Left lung (tissue), 4 donors: ENCODE measurements at regions not wholly inside any gene's neighbourhood (a gene's known extent, or its start where the extent isn't known, plus 50 kb on each side); places are given as distances from the start of the nearest gene placed in this dataset.

ENCODE experiments used
- ATAC-seq: fragments of 200-7000 bp; cut with Tn5 transposase; one replicate; pipeline ENCODE4 v1.9.1; 2020; ENCODE audit warnings: moderate library complexity
- DNase-seq, 4 donors: peaks; one replicate each; pipeline ENCODE4 v3.0.0-alpha.2; 2013 to 2020
- H3K27ac ChIP-seq, 2 donors: fragments of 200-600 bp; sonication (generic) in 1 of 2; one replicate each; pipeline versions ENCODE4 v1.5.0 to v1.8.0; 2020 to 2021
- H3K27me3 ChIP-seq, 2 donors: fragments of 200-600 bp; sonication (generic) in 1 of 2; one replicate each; pipeline versions ENCODE4 v1.5.0 to v1.8.0; 2020 to 2021
- H3K36me3 ChIP-seq, 2 donors: fragments of 200-600 bp; sonication (generic) in 1 of 2; one replicate each; pipeline versions ENCODE4 v1.5.0 to v1.8.0; 2020 to 2021
- H3K4me1 ChIP-seq, 2 donors: fragments of 200-600 bp; one replicate each; pipeline ENCODE4 v1.8.0; 2021
- H3K4me3 ChIP-seq, 2 donors: fragments of 200-600 bp; sonication (generic) in 1 of 2; one replicate each; pipeline versions ENCODE4 v1.5.0 to v1.8.0; 2020 to 2021; ENCODE audit warnings: mild to moderate bottlenecking in 1 of 2
- H3K9me3 ChIP-seq, 2 donors: fragments of 200-600 bp; sonication (generic) in 1 of 2; one replicate each; pipeline versions ENCODE4 v1.5.0 to v1.8.0; 2020 to 2021
- CTCF ChIP-seq, 2 donors: fragments of 200-600 bp; sonication (generic) in 1 of 2; IDR thresholded peaks; one replicate each; pipeline versions ENCODE4 v1.5.0 to v1.8.0; 2021; ENCODE audit warnings: antibody characterized with exemption in 2 of 2
- intact Hi-C, 2 donors: fragments of 100-400 bp; cut with DNase I; formaldehyde crosslinking; loops; one replicate each; pipeline versions ENCODE4 v1.11.2 to v1.14.2; 2022
- donor health status: DM: no; HTN: yes; CAD: no.
- donor health status: DM: no; HTN: no; CAD: no.

GRCh38 chr2:33836628-33837027, 237.5 kb upstream of the FAM98A start:
- ATAC-seq (no peak), DNase-seq (no peak)
- no peak overlapping the region for H3K27ac ChIP-seq
- no peaks in the 10 kb centered on the region for H3K36me3 ChIP-seq
- H3K27me3 ChIP-seq = no peaks in the 10 kb centered on the region
- no peak for TF ChIP-seq CTCF (IDR thresholded peaks at IDR 0.05)
- no peaks in the 10 kb centered on the region for H3K4me1 ChIP-seq
- peaks cover 0 to 5% of the 10 kb centered on the region in 2 donors for H3K9me3 ChIP-seq
- intact Hi-C loops = no loop called here
- H3K4me3 ChIP-seq = no peak overlapping the region

- no peaks in the 10 kb centered on the region for H3K27me3 ChIP-seq
- peaks cover 0 to 3% of the 10 kb centered on the region in 2 donors for H3K9me3 ChIP-seq
- H3K4me3 ChIP-seq = no peak overlapping the region
- H3K27ac ChIP-seq = no peak overlapping the region
- no peaks in the 10 kb centered on the region for H3K36me3 ChIP-seq
- no peaks in the 10 kb centered on the region for H3K4me1 ChIP-seq
- no peak for TF ChIP-seq CTCF (IDR thresholded peaks at IDR 0.05)
- intact Hi-C loops = no loop called here
- ATAC-seq (no peak), DNase-seq (no peak)
These were observed 236.8 kb upstream of the FAM98A start for GRCh38 chr2:33835911-33836310.

- Histone ChIP-seq H3K4me3 (no peak overlapping the region), H3K27me3 (no peaks in the 10 kb centered on the region), H3K9me3 (peaks cover 0 to 7% of the 10 kb centered on the region in 2 donors), H3K27ac (no peak overlapping the region), H3K36me3 (no peaks in the 10 kb centered on the region), H3K4me1 (no peaks in the 10 kb centered on the region)
- DNase-seq = no peak
- no peak for TF ChIP-seq CTCF (IDR thresholded peaks at IDR 0.05)
- intact Hi-C loops = no loop called here
- ATAC-seq = no peak
These were observed 223.9 kb upstream of the FAM98A start for GRCh38 chr2:33822964-33823363.

GRCh38 chr2:33812707-33813106, 213.6 kb upstream of the FAM98A start:
- H3K36me3 ChIP-seq = no peaks in the 10 kb centered on the region
- no peaks in the 10 kb centered on the region for H3K27me3 ChIP-seq
- no peak for ATAC-seq
- H3K9me3 ChIP-seq = no peaks in the 10 kb centered on the region
- H3K4me3 ChIP-seq = no peak overlapping the region
- H3K4me1 ChIP-seq = no peaks in the 10 kb centered on the region
- no peak overlapping the region for H3K27ac ChIP-seq
- intact Hi-C loops = no loop called here
- DNase-seq = no peak
- TF ChIP-seq CTCF (IDR thresholded peaks at IDR 0.05) = no peak

- TF ChIP-seq CTCF (IDR thresholded peaks at IDR 0.05) = no peak
- Histone ChIP-seq H3K4me3 (no peak overlapping the region), H3K9me3 (no peaks in the 10 kb centered on the region), H3K4me1 (no peaks in the 10 kb centered on the region), H3K27ac (no peak overlapping the region), H3K36me3 (no peaks in the 10 kb centered on the region), H3K27me3 (no peaks in the 10 kb centered on the region)
- DNase-seq = no peak
- ATAC-seq = no peak
- intact Hi-C loops = no loop called here
These were observed 211.1 kb upstream of the FAM98A start for GRCh38 chr2:33810046-33810835.
